ENCODE measurements at regions not wholly inside any gene's neighbourhood (a gene's known extent, or its start where the extent isn't known, plus 50 kb on each side); places are given as distances from the start of the nearest gene placed in this dataset.

- Histone ChIP-seq H3K9ac (ENCODE audit: low read depth in 1 of 2, low read length in 2 of 2) (no peak overlapping the region), H3K9me3 (ENCODE audit: control insufficient read depth in 4 of 4, low read length in 3 of 4) (peaks cover 0 to 6% (median 3%) of the 10 kb centered on the region in 4 donors), H3K4me3 (ENCODE audit: low read depth in 1 of 3, low read length in 3 of 3) (no peak overlapping the region), H3K4me1 (ENCODE audit: control insufficient read depth in 4 of 4, insufficient read depth in 4 of 4, low read length in 3 of 4) (no peaks in the 10 kb centered on the region), H3K27me3 (ENCODE audit: control insufficient read depth in 4 of 4, insufficient read depth in 4 of 4, low read length in 3 of 4) (no peaks in the 10 kb centered on the region), H3K27ac (ENCODE audit: low read depth in 1 of 2, low read length in 2 of 2) (no peak overlapping the region), H3K36me3 (ENCODE audit: control insufficient read depth in 4 of 4, insufficient read depth in 3 of 4, low read depth in 1 of 4, low read length in 3 of 4) (no peaks in the 10 kb centered on the region)
- TF ChIP-seq GABPA (IDR thresholded peaks at IDR 0.05 in 1 of 2, conservative IDR thresholded peaks at IDR 0.05 in 1 of 2): no peak
- TF ChIP-seq FOXA2 (IDR thresholded peaks at IDR 0.05): no peak
- TF ChIP-seq TAF1 (conservative IDR thresholded peaks at IDR 0.05): no peak
- no peak for TF ChIP-seq RXRA (IDR thresholded peaks at IDR 0.05)
- no peak for TF ChIP-seq SP1 (IDR thresholded peaks at IDR 0.05)
- TF ChIP-seq YY1 (IDR thresholded peaks at IDR 0.05): no peak
- WGBS: 88% methylated on average over 4 of the region's 4 CpGs
- DNase-seq (ENCODE audit: low spot score): no peak
Measured at GRCh38 chr2:186017278-186017677, 278.7 kb downstream of the FSIP2 start.

- no peaks in the 10 kb centered on the region for H3K36me3 ChIP-seq (ENCODE audit: control insufficient read depth in 4 of 4, insufficient read depth in 3 of 4, low read depth in 1 of 4, low read length in 3 of 4)
- TF ChIP-seq GABPA (IDR thresholded peaks at IDR 0.05 in 1 of 2, conservative IDR thresholded peaks at IDR 0.05 in 1 of 2) (no peak), HNF4A (conservative IDR thresholded peaks at IDR 0.05) (no peak), TAF1 (conservative IDR thresholded peaks at IDR 0.05) (no peak), JUND (IDR thresholded peaks at IDR 0.05) (no peak), CTCF (IDR thresholded peaks at IDR 0.05; ENCODE audit: low read depth, low read length, missing input control) (no peak), REST (IDR thresholded peaks at IDR 0.05) (no peak), ZBTB33 (IDR thresholded peaks at IDR 0.05) (no peak), FOXA2 (IDR thresholded peaks at IDR 0.05) (no peak), MAX (IDR thresholded peaks at IDR 0.05) (no peak), HNF4G (IDR thresholded peaks at IDR 0.05) (no peak)
- no peak overlapping the region for H3K9ac ChIP-seq (ENCODE audit: low read depth in 1 of 2, low read length in 2 of 2)
- no peaks in the 10 kb centered on the region for H3K27me3 ChIP-seq (ENCODE audit: control insufficient read depth in 4 of 4, insufficient read depth in 4 of 4, low read length in 3 of 4)
- H3K4me1 ChIP-seq (ENCODE audit: control insufficient read depth in 4 of 4, insufficient read depth in 4 of 4, low read length in 3 of 4): no peaks in the 10 kb centered on the region
- no peak overlapping the region for H3K27ac ChIP-seq (ENCODE audit: low read depth in 1 of 2, low read length in 2 of 2)
- H3K9me3 ChIP-seq (ENCODE audit: control insufficient read depth in 4 of 4, low read length in 3 of 4): no peaks in the 10 kb centered on the region
- DNase-seq (ENCODE audit: low spot score): no peak
- no peak overlapping the region for H3K4me3 ChIP-seq (ENCODE audit: low read depth in 1 of 3, low read length in 3 of 3)
Measured at GRCh38 chr2:186024921-186025320, 286.3 kb downstream of the FSIP2 start.

Measured in liver (tissue), 8 donors.